T-helper 22 cell (primary cell): ENCODE measurements at regions not wholly inside any gene's neighbourhood (a gene's known extent, or its start where the extent isn't known, plus 50 kb on each side); places are given as distances from the start of the nearest gene placed in this dataset.

ENCODE experiments used
- DNase-seq: peaks from one replicate; pipeline ENCODE4 v3.0.0-alpha.2; 2020; ENCODE audit warnings: low read depth

DNA sequence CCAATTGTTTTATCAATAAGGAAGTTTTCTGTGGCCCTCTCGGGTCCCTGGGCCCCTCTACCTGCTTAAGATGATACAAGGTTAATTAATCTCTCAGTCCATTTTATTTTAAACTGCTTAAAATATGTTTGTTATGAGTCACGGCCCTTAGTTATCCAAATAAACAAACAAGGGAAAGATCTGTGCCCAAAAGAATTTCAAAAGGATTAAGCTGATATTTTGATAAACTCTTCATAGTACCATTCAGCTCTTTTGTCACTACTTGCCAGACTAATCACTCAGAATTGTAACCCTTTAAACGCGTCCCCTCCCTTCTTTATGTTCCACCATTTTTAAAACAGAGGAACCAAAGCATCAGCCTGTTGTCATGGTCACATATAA is 144.7 kb upstream of the STK17B start:
- no peak for DNase-seq

DNA sequence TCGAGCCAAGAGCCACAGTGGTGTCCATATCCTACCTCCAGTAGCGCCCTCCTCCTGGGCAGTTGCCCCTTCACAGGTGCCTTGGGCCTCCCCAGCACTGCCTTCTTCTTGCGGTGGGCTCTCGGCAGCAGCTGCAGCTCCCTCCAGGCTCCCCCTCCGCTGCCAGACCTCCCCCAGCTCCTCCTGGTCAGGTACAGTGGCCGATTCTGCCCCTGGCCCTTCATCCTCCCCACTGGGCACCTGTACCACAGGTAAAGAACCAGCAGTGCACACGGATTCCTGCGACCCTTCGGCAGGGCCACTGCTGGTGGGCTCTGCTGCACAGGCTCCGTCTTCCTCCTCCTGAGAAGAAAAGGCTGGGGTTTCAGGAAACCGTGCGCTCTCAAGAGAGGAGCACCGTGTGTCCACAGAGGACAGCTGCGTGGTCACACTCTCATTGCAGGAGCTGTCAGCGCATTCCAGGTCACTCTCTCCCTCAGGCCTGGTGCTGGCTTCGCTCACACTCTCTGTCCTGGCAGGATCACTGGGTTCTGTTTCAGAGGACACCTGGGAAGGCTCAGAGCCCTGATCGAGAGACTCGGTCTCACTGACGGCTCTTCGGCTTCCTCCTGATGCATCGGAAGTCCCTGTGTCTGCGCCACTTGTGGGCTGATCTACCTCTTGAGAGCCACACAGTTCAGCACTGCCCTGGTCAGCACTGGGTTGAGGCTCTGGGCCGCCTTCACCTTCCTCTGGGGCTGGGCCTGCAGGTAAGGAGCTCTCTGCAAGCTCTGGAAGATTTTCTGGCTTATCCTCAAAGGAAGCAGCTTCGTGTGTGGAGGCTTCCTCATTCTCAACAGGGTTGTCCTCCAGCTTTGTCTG is 147.4 kb upstream of the STK17B start:
- DNase-seq: no peak

DNA sequence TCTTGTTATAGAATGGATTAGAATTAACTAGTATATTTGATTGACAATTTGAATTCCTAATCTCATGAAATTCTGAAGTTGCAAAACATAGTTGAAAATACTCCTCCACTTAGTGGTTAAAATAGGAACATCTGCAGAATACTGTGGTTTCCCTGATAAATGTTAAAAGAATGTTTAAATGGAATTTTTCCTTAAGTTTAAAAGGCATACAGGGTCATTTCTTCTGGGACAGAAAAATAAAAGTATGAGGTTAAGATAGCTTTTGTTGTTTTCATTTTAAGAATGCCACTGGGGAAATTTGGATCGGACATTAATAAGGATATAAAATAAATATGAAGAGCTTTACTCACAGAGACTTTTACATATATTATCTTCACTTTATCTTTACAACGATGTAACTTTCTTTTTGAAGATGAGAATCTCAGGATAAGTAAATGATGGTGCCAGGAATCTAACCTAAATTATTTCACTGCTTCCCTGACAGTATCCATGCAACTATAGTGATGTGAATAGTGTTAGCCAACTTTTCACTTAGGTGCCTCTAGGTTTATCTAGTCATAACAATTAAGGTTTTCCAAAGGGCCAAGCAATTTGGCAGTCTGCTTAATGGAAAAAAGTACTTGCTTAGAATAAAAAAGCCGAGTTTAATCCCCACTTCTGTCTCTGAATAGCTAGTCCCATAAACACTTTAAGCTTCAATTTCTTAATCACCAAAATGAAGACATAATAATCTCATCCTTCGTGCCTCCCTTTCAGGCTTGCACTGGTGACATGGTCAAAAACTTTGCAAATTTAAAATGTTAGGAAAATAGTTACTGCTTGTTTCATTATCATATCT is 151.8 kb upstream of the STK17B start:
- DNase-seq: no peak

DNA sequence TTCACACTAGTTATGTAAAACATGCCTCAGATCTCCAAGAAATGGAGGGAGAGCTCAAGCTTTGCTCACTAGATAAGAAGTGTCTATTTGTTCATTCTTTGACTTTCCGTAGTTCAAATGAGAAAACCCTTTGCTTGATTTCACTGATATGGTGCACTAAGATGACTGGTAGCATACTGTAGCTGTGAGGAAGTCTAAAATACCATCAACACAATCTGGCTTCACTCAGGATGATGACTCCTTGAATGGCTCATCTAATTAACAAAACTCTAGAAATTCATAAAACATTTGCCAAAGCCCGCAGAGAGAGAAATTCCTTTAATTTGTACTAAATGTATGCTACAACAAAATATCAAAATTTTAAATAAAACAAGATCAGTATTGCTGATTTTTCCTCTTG is 152.8 kb upstream of the STK17B start:
- DNase-seq: no peak

DNA sequence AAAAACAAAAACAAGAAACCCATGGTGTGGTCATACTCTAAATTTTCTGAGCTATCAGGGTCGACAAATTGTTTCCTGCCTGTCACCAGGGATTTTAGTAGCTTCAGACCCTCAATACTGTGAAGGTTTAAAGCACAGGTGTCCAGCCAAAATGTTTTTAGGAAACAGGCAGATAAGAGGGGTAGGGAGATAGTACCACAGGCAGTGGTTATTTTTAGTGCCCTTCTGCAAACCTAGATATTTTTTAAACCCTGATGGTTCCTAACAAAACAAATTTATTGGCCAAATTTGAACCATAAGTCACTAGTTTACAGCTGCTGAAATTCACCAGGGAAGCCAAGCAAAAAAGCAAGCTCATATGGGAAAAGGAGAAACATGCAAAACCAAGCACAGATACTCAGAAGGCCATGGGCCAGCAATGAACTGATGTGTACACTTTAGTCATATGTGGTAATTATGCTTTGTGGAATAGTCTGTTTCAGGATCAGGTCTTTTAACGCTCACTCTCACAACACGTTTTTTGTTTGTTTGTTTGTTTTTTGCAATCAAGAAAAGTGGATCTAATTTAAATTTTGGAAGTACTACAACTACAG is 156.8 kb upstream of the STK17B start:
- no peak for DNase-seq

DNA sequence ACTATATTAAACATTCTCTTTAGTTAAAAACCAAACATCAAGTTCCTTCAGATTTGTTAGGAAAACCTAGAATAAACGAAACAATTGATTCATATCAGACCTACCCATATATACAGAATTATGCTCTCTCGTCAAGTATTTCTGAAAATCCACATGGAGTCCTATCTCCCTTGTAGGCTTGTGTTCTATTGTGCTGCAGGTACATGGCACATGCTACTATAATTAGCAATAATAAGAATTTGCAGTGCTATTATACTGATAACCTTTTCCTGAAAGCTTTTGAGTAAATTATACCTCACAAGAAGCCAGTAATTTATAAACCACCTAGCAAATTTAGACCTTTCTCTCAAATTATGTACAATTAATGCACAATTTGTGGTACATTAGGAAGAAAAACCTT is 158.6 kb upstream of the STK17B start:
- DNase-seq: no peak

DNA sequence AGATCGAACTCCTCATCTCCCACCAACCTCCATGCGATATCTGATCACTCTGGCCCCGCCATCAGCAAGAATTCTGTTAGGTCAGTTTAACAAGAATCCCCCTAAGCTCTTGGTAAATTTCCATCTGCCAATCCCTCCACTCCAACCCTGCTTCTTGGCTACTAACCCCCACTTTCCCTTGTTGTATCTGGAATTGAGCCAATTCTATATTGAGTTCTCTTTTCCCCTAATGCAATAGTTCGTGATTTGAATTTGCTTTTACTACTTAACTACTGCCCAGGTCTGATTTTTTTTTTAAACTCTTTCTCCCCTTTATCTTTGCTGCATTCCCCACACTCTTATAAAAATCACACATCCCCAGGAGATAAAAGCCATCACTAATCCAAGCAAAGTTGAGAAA is 159.3 kb upstream of the STK17B start:
- DNase-seq: no peak

DNA sequence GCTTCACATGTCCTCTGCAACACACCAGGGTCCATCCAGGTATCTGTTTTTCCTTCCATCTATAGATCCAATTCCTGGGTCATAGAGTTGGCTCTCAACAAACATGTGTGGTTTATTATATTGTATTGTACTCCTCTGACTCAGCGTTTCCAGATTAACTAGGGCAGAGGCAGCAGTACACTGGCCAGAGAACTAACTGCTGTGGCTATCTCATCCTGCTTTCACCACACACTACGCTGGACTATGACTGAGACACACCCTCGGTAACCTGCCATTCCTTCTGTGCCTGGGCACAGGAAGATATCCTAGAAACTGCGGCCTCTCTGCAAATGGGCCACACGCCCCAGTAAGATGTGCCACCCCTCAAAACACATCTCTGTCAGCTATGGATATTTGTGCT is 159.8 kb upstream of the STK17B start:
- no peak for DNase-seq

DNA sequence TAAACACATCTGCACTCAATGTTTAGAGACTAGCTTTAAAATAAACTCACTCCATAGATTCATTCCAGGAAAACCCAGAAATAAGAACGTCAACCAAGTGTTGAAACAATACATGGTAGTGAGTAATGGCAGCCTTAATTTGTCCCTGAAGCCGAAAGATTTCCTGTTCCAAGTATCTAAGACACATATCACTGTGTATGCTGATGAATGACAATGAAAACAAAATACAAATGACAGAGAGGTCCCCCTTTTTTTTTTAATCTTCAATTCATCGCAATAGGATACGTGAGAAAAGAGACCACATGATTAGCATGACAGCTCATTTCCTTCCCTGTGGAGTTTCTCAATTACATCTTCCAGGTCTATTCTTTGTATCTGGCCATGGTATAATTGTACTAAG is 160.5 kb upstream of the STK17B start:
- DNase-seq: no peak

DNA sequence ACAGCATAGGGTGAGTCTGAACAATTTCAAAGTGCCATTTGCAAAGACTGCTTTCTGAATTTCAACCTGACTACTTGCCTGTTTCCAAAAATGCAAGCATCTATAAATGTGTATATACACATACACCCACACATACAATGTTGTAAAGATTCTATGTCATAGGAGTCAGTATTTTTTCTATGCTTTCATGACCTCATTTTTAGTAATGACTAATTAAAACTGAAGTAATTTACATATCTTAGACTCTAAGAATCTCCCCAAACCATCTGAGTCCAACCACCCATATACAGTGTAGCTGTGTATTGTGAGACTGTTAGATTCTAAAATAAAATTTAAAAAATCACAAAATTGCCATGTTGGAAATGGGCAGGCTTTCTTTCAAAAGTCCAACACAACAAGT is 162.0 kb upstream of the STK17B start:
- no peak for DNase-seq

DNA sequence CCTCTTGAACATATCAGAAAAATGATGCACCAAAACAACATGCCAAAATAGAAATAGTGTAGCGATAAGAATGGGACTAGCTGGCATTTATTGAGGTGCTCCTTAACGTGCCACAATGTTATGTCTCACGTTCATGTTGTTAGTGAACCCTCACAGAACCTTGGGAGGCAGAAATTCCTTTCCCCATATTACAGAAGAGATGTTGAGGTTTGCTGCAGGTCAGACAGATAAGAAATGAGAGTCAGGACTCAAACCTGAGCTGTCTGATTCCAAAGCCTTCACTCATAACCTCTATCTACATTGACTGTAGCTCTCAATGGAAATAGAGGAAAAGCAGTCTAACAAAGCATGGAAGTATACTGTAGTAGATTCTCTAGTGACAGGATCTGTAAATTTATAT is 163.3 kb upstream of the STK17B start:
- DNase-seq: no peak

DNA sequence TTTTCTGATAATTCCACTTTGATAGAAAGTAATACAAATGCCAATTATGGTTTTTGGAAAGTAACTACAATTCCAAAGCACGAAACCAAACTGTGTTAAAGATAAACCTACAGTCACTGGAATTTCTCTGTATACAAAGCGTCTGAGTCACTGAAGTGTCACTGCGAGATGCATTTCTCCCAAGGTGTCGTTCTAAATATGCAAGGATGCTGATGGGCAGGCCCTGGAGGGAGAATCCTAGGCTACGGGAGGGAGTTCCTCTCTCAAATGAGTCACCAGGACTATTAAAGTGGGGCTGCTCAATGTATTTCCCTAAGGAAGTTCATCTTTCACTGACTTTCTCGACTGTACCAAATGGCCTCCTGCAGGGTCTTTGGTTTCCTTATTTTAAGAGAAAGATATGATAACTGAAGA is 163.8 kb upstream of the STK17B start:
- no peak for DNase-seq

DNA sequence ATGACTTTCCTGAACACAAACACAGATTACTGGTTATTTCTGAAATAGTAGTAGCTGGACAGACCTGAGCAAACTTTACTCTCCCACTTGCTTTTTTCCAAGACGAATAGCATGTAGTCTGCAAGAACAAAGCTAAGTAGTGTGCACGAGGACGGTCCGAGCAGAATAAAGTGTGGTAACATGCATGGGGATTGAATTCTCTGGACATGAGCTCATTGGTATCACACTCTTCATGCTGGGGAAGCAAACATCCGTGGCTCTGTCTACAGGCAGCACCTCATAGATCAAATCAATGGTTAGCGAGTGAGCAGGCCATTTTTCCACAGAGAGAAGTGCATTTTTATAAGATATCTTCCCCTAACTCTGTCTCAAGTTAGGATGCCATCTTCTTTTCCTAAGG is 164.8 kb upstream of the STK17B start:
- DNase-seq: no peak

DNA sequence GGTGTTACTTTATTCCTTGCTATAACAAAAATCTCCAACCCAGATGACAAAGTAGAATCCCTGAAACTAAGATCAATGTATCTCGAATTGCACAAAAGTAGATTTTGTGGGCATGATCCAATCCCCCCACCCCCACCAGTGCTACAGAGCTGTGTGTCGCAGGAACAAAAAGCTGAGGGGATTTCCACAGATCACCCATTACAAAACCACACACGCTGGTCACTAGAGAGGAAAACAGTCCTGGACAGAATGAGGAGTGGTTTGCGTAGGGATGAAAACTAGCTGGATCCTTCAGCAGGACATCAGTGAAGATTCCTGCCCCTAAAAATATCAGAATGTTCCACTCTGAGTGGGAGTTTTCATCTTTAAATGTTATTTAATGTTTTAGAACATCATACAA is 165.3 kb upstream of the STK17B start:
- no peak for DNase-seq

DNA sequence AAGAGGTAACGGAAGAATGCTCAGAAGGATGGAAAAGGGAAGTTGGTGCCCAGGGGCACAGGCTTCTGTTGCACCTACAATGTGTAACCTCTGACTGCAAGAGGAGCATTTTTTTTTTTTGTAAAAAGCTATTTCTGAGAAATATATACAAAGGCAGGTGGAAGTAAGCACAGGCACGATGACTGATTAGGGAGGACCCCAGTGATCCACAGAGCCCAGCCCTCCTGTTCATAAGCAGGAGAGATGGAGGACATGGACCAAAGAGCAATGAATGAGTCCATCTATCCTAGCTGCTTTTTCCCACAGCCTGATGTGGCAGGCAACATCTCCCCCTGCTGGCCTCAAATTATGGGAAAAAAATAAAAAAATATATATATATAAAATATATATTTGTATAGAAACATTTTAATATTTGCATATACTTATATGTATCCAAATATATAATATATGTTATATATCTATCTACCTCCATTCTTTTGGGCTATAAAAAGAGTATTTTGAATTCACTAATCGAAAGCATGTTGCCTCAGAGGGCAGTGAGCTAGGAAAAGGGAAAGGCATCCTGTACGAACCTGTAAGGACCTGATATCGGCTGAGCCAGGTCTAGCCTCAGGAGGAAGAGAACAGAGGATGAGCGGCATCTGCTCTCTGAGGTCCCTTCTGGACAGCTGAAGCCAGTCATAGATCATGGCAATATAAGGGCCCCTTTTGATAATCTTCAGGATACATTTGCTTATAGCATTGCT is 166.0 kb upstream of the STK17B start:
- DNase-seq: no peak

DNA sequence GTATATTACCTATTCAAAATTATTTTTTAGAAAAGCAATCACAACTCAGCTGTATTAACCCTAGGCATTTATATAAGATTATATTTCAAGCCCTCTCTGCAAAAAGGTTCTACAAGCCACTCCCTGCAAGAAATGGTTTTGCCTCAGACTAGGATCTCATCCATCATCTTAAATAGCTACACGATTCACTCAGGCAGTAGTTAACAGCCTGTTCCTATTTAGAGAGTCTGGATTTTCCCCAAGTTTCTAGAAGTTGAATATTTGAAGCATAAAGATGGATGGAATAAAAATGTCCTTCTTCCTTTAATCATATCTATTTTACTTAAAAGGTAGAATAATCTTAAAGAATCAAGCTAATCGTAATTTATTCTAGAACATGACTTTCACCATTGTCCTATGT is 167.1 kb upstream of the STK17B start:
- DNase-seq: no peak

DNA sequence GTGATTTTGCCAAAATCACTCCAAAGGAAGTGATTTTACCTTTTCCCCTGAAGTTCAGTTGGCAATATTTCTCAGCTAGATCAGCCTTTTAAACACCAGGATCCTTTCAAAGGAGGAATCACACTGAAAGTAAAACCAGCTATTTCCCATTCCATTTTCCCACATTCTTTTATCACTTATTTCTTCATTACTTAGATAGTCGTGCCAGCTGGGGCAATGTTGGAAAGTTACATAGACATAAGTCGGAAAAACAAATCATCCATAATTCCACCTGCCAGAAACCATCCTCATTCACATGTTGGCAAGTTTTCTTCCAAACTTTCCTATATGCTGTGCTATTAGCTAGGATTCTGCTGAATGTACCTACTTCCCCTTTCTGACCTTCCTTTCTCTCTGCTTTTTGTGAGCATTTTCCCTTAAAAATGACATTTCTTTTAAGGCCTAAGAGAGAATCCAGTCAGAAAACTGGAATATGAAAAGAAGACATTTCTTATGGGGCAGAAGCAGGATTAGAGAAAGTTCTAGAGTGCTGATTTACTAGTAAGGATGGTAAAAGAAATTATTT is 170.0 kb upstream of the STK17B start:
- DNase-seq: no peak

DNA sequence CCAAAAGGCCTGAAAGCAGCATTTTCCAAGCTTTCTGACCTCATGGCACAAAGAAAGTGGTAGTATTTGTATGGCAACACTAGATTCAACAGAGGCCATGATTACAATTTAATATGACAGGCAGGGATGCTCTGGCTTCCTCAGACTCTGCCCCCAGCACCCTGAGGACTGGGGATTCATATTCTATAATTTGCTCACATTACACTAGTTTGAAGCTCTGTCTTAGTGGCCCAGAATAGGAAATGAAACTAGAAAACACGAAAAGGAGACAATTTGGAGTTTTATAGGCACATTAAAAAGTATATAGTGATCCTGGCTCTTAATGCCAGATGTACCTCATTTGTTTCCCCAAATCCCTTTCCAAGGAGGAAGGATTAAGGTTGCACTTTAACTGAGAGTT is 173.0 kb upstream of the STK17B start:
- DNase-seq: no peak

DNA sequence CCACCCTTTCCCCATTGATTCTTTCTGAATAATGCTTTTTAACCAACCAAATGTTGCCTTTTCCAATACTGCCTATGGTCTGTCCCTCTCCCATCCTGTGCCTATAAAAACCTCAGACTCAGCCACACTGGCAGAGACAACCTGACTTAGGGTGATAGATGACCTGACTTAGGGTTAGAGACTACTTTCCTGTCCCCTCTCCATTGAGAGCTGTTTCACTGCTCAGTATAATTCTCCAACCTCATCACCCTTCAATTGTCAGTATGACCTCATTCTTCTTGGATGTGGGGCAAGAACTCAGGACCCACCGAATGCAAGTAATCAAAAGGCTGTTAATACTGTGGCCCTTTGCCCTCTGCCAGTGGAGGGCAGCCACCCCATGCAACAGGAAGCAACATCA is 182.3 kb upstream of the STK17B start:
- DNase-seq: no peak

DNA sequence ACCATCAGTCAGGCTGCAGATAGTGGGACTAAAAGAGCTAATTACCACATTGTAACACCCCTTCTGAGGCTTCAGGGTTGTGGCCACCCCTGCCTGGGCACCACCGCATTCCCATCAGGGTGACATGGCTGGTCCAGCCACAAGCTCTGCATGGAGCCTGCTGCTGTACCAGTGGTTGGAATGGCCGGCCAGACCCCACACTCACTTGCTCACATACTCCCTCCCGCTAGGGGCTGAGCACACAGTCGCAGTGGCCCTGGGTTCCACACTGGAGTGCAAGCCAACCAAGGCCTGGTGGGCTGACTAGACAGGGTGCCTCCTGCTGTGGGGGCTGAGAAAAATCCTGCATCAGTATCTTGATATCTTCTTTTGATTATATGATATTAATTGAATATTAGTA is 182.8 kb upstream of the STK17B start:
- no peak for DNase-seq

DNA sequence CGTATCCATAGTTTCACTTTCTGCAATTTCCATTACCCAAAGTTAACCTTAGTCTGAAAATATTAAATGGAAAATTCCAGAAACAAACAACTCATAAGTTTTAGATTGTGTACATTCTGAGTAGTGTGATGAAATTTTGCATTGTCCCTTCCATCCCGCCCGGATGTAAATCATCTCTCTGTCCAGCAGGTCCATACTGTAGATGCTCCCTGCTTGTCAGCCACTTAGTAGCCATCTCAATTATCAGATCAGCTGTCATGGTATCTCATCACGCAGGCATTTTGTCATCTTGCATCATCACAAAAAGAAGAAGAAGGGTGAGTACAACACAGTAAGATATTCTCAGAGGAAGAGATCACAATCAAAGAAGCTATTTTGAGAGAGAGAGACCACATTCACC is 185.0 kb upstream of the STK17B start:
- DNase-seq: no peak

DNA sequence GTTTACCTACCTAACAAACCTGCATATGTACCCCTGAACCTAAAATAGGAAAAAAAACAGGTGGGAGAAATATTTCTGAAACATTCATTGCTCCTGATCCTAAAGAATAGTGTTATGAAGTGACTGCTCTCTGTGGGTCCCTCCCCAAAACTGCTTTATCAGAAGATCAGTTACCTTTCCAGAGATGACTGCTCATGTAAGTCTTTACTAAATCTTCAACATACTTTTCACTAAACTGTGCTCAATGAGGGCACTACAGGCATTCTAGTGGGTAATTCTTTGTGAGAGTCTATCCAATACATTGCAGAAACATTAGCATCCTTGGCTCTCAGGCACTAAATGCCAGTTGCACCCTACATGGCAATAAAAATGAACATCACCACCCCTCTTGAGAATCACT is 189.3 kb upstream of the STK17B start:
- DNase-seq: no peak
